Mesendoderm (in vitro differentiated cells): ENCODE measurements at regions not wholly inside any gene's neighbourhood (a gene's known extent, or its start where the extent isn't known, plus 50 kb on each side); places are given as distances from the start of the nearest gene placed in this dataset.

Experiments used
- DNase-seq: peaks from one replicate; pipeline ENCODE4 v3.0.0; 2013
- H2AK5ac ChIP-seq: 2 replicates; pipeline ENCODE4 v1.6.1; 2013; ENCODE audit warnings: low read length, inconsistent platforms
- H2BK120ac ChIP-seq: 2 replicates; pipeline ENCODE4 v1.6.1; 2013; ENCODE audit warnings: low read depth, mild to moderate bottlenecking, low read length, moderate library complexity, mixed read lengths
- H2BK15ac ChIP-seq: replicated peaks from 2 replicates; pipeline ENCODE4 v1.6.1; 2013; ENCODE audit warnings: low read depth, mild to moderate bottlenecking, moderate library complexity
- H2BK5ac ChIP-seq: 2 replicates; pipeline ENCODE4 v1.6.1; 2013; ENCODE audit warnings: low read length, inconsistent platforms
- H3K18ac ChIP-seq: 2 replicates; pipeline ENCODE4 v1.6.1; 2013; ENCODE audit warnings: mild to moderate bottlenecking, low read length, mixed read lengths
- H3K23ac ChIP-seq: one replicate; pipeline ENCODE4 v1.6.1; 2013; ENCODE audit warnings: low read length
- H3K27ac ChIP-seq: 2 replicates; pipeline ENCODE4 v1.5.1; 2013; ENCODE audit warnings: low read depth, mild to moderate bottlenecking, inconsistent platforms, low read length, moderate library complexity
- H3K27me3 ChIP-seq: 2 replicates; pipeline ENCODE4 v1.6.1; 2013; ENCODE audit warnings: low read length, control low read depth, mild to moderate bottlenecking, inconsistent platforms; ENCODE audit not compliant: insufficient read depth, poor library complexity
- H3K36me3 ChIP-seq: 2 replicates; pipeline ENCODE4 v1.6.1; 2013; ENCODE audit warnings: low read length, inconsistent platforms; ENCODE audit not compliant: control insufficient read depth, insufficient read depth
- H3K4ac ChIP-seq: one replicate; pipeline ENCODE4 v1.6.1; 2013; ENCODE audit warnings: low read depth, mild to moderate bottlenecking, low read length, moderate library complexity
- H3K4me1 ChIP-seq: 2 replicates; pipeline ENCODE4 v1.6.1; 2013; ENCODE audit warnings: low read depth, low read length, inconsistent platforms; ENCODE audit not compliant: control insufficient read depth
- H3K4me2 ChIP-seq: 2 replicates; pipeline ENCODE4 v1.6.1; 2013; ENCODE audit warnings: low read length
- H3K4me3 ChIP-seq: 2 replicates; pipeline ENCODE4 v1.5.1; 2013; ENCODE audit warnings: mild to moderate bottlenecking, low read length
- H3K56ac ChIP-seq: one replicate; pipeline ENCODE4 v1.6.1; 2013; ENCODE audit warnings: low read length
- H3K79me1 ChIP-seq: 2 replicates; pipeline ENCODE4 v1.6.1; 2013; ENCODE audit warnings: low read length, inconsistent platforms
- H3K79me2 ChIP-seq: 2 replicates; pipeline ENCODE4 v1.6.1; 2013; ENCODE audit warnings: mild to moderate bottlenecking, low read length; ENCODE audit not compliant: control insufficient read depth, insufficient read depth
- H3K9ac ChIP-seq: 2 replicates; pipeline ENCODE4 v1.6.1; 2013; ENCODE audit warnings: low read length, inconsistent platforms
- H4K5ac ChIP-seq: one replicate; pipeline ENCODE4 v1.6.1; 2013; ENCODE audit warnings: low read length
- H4K8ac ChIP-seq: one replicate; pipeline ENCODE4 v1.6.1; 2013; ENCODE audit warnings: low read depth, mild to moderate bottlenecking, control low read depth, low read length, moderate library complexity
- WGBS: extraction: QIAGEN DNeasy Blood & Tissue Kit; methylation state at CpG from one replicate; pipeline ENCODE4 v1.1.7; 2013; ENCODE audit warnings: low lambda C conversion rate, missing lambda C conversion rate; ENCODE audit not compliant: insufficient coverage; ENCODE audit errors: extremely low coverage; 5-methylcytosine and 5-hydroxymethylcytosine counted together

DNA sequence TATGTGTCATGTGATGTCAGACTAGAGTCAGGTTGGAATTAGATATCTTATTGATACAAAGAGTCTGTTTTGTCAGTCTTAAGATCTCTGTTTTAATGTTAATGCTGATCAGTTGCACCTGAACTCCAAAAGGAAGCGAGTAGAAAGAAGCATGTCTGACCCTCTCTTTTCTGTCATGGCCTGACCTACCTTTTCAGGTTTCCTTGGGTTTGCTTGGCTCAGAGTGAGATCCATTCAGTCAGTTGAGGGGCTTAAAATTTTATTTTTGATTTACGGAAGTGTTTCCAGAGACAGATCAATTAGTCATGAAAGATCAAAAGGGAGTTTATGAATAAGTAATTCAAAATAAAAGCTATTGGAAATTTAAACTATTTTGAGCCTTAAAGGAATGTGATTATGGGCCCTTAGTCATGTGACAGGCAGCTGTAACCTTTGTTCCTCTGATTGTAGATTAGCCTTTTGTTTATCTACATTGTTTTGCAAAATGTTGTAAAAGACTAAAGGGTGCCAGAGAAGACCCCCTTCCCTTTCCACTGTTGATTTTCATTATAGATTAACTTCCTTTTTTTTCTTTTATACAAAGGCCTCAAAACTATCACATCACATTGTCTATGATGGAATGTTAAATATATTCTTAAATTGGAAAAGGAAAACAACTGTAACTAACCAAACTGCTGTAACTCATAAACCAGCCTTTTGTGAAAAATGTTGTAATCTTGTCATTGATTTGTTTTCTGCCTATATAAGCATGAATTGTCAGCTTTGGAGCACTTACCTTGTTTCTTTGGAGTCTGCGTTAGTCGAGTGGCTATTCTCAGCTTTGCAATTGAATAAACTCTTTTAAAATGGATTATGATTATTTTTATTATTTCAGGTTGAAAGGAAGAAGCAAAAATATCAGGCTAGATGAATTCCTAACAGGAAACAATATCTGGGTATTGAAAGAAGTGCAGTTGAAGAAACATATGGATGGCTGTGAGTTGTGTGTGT lies 195.5 kb upstream of the MBL2 start:
- Histone ChIP-seq H2AK5ac (no peak overlapping the region), H3K4me2 (no peak overlapping the region), H3K18ac (no peak overlapping the region), H3K56ac (peak overlapping the region; percentile 17), H3K79me2 (no peaks in the 10 kb centered on the region), H4K5ac (no peak overlapping the region), H3K4ac (no peak overlapping the region), H3K23ac (no peak overlapping the region), H4K8ac (no peak overlapping the region), H2BK15ac (no peak overlapping the region), H3K9ac (no peak overlapping the region), H3K4me3 (no peak overlapping the region), H2BK120ac (no peak overlapping the region), H2BK5ac (no peak overlapping the region), H3K36me3 (no peaks in the 10 kb centered on the region), H3K4me1 (no peaks in the 10 kb centered on the region), H3K79me1 (no peaks in the 10 kb centered on the region), H3K27ac (no peak overlapping the region), H3K27me3 (no peaks in the 10 kb centered on the region)
- no CpG with 5 or more reads among the region's 4 CpGs for WGBS
- peak; percentile 21 for DNase-seq

DNA sequence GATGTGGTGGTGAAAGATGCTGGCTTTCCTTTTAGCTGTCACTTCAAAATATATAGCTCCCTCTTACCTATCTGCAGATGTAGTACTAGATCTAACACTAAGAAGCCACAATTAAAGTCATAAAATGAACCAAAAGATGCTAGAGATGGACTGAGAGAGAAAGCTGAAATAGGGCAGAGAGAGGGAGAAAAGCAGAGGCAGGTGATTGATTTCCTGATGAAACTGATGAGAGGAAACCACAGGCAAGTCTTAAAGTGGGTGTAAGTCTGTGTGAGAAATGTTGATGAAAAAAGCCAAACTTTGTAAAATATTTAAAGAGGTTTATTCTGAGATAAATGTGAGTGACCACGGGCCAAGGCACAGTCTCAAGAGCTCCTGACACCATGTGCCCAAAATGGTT lies 194.3 kb upstream of the MBL2 start:
- no peak overlapping the region for H2BK15ac ChIP-seq
- no CpG with 5 or more reads among the region's 1 CpG for WGBS
- H2AK5ac ChIP-seq: no peak overlapping the region
- no peak overlapping the region for H3K27ac ChIP-seq
- H3K4me1 ChIP-seq: no peaks in the 10 kb centered on the region
- H2BK120ac ChIP-seq: no peak overlapping the region
- no peak overlapping the region for H3K9ac ChIP-seq
- H3K79me1 ChIP-seq: no peaks in the 10 kb centered on the region
- no peak overlapping the region for H3K18ac ChIP-seq
- no peak overlapping the region for H4K5ac ChIP-seq
- no peak overlapping the region for H4K8ac ChIP-seq
- H3K4me3 ChIP-seq: no peak overlapping the region
- no peak overlapping the region for H2BK5ac ChIP-seq
- H3K56ac ChIP-seq: no peak overlapping the region
- no peak overlapping the region for H3K23ac ChIP-seq
- H3K36me3 ChIP-seq: no peaks in the 10 kb centered on the region
- no peak overlapping the region for H3K4ac ChIP-seq
- no peaks in the 10 kb centered on the region for H3K27me3 ChIP-seq
- no peak for DNase-seq
- H3K4me2 ChIP-seq: no peak overlapping the region
- H3K79me2 ChIP-seq: no peaks in the 10 kb centered on the region

DNA sequence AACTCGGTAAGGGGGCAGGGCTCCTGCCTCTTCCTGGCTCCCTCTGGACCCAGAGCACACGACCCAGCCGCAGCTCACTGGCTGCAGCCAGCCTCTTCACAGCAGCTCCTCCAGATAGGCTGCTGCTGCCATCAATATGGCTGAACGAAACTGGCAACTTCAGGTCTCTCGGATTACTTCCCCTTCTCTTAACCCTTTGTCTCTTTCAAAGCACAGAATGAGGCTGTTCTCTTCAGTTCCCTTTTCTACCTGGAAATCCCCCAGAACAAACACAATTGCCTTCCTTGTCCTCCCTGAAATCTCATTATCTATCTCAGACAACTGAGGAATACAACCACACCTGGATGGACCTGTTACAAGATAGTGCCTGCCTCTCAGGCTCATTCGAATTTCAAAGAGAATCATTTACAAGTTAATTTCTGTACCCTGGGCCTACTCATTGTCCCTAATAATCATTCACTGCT lies 193.4 kb upstream of the MBL2 start:
- Histone ChIP-seq H3K27me3 (no peaks in the 10 kb centered on the region), H3K9ac (no peak overlapping the region), H3K36me3 (no peaks in the 10 kb centered on the region), H3K56ac (peak overlapping the region; percentile 54), H3K27ac (peak overlapping the region; percentile 71), H4K8ac (no peak overlapping the region), H3K4me2 (no peak overlapping the region), H3K4ac (peak overlapping the region; percentile 20), H2AK5ac (no peak overlapping the region), H3K18ac (peak overlapping the region; percentile 29), H3K4me3 (no peak overlapping the region), H2BK15ac (no peak overlapping the region), H3K23ac (no peak overlapping the region), H2BK5ac (peak overlapping the region; percentile 17), H3K79me2 (no peaks in the 10 kb centered on the region), H2BK120ac (peak overlapping the region; percentile 52), H4K5ac (no peak overlapping the region), H3K4me1 (no peaks in the 10 kb centered on the region), H3K79me1 (no peaks in the 10 kb centered on the region)
- no CpG with 5 or more reads among the region's 6 CpGs for WGBS
- peak; percentile 76 for DNase-seq

DNA sequence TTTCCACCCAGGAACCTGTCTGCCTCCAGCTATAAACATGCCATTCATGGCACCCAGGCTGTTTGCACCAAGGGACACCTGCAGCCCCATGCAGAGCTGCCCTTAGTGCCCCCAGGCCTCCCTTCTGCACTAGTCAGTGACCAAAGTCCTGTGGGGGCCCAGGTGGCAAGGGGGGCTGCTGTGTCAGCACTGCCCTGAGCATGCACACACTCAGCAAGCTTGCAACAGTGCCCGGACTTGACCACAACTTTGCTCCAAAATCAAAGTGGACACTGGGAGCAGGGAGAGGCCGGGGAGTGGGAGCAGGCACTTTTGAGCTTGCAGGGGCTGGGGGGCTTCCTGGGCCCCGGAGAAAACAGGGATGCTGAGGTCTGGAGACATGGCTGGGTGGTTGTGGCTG lies 192.9 kb upstream of the MBL2 start:
- H3K4me3 ChIP-seq: no peak overlapping the region
- no peak overlapping the region for H4K8ac ChIP-seq
- no CpG with 5 or more reads among the region's 3 CpGs for WGBS

DNA sequence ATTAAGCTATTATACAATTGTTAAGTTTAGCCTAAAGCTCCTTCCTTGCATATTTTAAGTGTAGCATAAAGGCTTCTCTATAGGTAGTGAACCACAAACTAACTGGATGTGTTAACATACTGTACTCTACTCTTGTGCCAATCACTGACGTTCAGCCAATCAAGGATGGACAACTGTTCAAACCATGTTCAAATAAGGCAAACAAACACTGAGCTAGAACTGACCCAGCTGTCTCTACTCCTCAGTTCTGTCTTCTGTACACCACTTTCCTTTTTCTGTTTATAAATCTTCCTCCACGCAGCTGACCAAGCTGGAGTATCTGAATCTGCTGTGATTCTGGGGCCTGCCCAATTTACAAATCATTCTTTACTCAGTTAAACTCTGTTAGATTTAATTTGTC lies 188.7 kb upstream of the MBL2 start:
- H3K27ac ChIP-seq: no peak overlapping the region
- no peaks in the 10 kb centered on the region for H3K79me2 ChIP-seq
- no peak overlapping the region for H2AK5ac ChIP-seq
- H3K27me3 ChIP-seq: no peaks in the 10 kb centered on the region
- no peaks in the 10 kb centered on the region for H3K4me1 ChIP-seq
- H4K5ac ChIP-seq: no peak overlapping the region
- no peak overlapping the region for H3K56ac ChIP-seq
- WGBS: no CpG with 5 or more reads among the region's 2 CpGs
- no peak overlapping the region for H2BK15ac ChIP-seq
- no peak overlapping the region for H4K8ac ChIP-seq
- no peaks in the 10 kb centered on the region for H3K36me3 ChIP-seq
- H3K4me3 ChIP-seq: no peak overlapping the region
- DNase-seq: no peak
- no peaks in the 10 kb centered on the region for H3K79me1 ChIP-seq
- H2BK120ac ChIP-seq: no peak overlapping the region
- no peak overlapping the region for H3K23ac ChIP-seq
- no peak overlapping the region for H3K9ac ChIP-seq
- no peak overlapping the region for H3K4ac ChIP-seq
- H3K18ac ChIP-seq: no peak overlapping the region
- H2BK5ac ChIP-seq: no peak overlapping the region
- H3K4me2 ChIP-seq: no peak overlapping the region

More for the DNA sequence above, 192.9 kb upstream of the MBL2 start:
- H3K56ac ChIP-seq: peak overlapping the region; percentile 54
- H2BK5ac ChIP-seq: no peak overlapping the region
- no peaks in the 10 kb centered on the region for H3K27me3 ChIP-seq
- H4K5ac ChIP-seq: no peak overlapping the region
- H2BK15ac ChIP-seq: no peak overlapping the region
- no peaks in the 10 kb centered on the region for H3K79me1 ChIP-seq
- peak overlapping the region; percentile 29 for H3K18ac ChIP-seq
- H3K23ac ChIP-seq: no peak overlapping the region
- peak overlapping the region; percentile 71 for H3K27ac ChIP-seq
- H3K4ac ChIP-seq: peak overlapping the region; percentile 20
- no peak overlapping the region for H3K9ac ChIP-seq
- H3K4me2 ChIP-seq: no peak overlapping the region
- no peaks in the 10 kb centered on the region for H3K36me3 ChIP-seq
- H2BK120ac ChIP-seq: peak overlapping the region; percentile 52
- no peaks in the 10 kb centered on the region for H3K79me2 ChIP-seq
- DNase-seq: no peak
- H3K4me1 ChIP-seq: no peaks in the 10 kb centered on the region
- H2AK5ac ChIP-seq: no peak overlapping the region
